KOPT-K1 (cell line): ENCODE measurements at regions not wholly inside any gene's neighbourhood (a gene's known extent, or its start where the extent isn't known, plus 50 kb on each side); places are given as distances from the start of the nearest gene placed in this dataset.
"Not testable (repeated sequence)": the region's sequence is repeated elsewhere in the genome, so short reads cannot be mapped to it uniquely, and the experiment has no call there.

ENCODE experiments used
- H3K27ac ChIP-seq: fragments of 200-600 bp; sonication (generic); 2 replicates; pipeline ENCODE4 v1.5.1; 2016; ENCODE audit warnings: antibody characterized with exemption, mild to moderate bottlenecking, low read depth, low read length; ENCODE audit not compliant: poor library complexity, severe bottlenecking
- H3K36me3 ChIP-seq: fragments of 200-600 bp; sonication (generic); 2 replicates; pipeline ENCODE4 v1.5.1; 2017; ENCODE audit warnings: antibody characterized with exemption, mild to moderate bottlenecking, low read length, moderate library complexity; ENCODE audit not compliant: insufficient read depth
- H3K9me3 ChIP-seq: fragments of 200-600 bp; sonication (generic); 2 replicates; pipeline ENCODE4 v1.5.1; 2017; ENCODE audit warnings: antibody characterized with exemption, low read length, mild to moderate bottlenecking; ENCODE audit not compliant: insufficient read depth, poor library complexity, severe bottlenecking

DNA sequence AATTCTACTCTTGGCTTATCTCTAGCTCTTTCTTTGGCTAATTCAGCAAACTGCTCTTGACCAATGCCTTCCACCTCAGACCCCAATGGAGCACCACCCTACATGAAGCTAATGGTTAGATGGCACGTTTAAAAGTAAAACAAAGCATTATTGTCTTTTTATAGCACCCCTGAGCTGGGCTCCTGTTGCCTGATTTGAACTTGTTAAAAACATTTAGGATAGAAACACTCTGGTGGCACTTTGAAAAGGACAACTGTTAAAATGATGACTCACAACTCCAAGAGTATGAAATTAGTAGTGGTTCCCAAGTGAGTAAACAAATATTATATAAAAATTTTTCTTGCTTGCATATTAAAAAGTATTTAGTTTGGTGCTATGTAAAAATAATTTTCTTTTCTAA lies 299.6 kb upstream of the DCN start:
- Histone ChIP-seq H3K9me3 (no peaks in the 10 kb centered on the region), H3K27ac (no peak overlapping the region), H3K36me3 (no peaks in the 10 kb centered on the region)

- Histone ChIP-seq H3K9me3 (no peaks in the 10 kb centered on the region), H3K27ac (no peak overlapping the region), H3K36me3 (no peaks in the 10 kb centered on the region)
Observed at GRCh38 chr12:91478500-91478899, 295.9 kb upstream of the DCN start.

DNA sequence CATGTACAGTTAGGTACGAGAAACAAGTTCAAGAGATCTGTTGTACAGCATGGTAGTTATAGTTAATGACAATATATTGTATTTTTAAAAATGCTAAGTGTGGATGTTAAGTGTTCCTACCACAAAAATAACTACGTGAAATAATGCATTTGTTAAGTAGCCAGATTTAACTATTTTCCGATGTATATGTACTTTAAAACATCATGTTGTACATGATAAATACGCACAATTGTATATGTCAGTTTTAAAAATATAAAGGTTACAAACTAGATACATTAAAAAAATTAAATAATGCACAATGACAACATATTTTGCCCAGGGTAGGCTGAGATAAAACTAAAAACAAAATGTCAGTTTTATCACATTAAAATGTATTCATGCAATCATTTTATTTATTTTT lies 285.1 kb upstream of the DCN start:
- H3K9me3 ChIP-seq, result no peaks in the 10 kb centered on the region
- H3K27ac ChIP-seq, result no peak overlapping the region
- H3K36me3 ChIP-seq, result no peaks in the 10 kb centered on the region

GRCh38 chr12:91461061-91461460 lies 278.4 kb upstream of the DCN start:
- no peak overlapping the region for H3K27ac ChIP-seq
- no peaks in the 10 kb centered on the region for H3K36me3 ChIP-seq
- no peaks in the 10 kb centered on the region for H3K9me3 ChIP-seq

DNA sequence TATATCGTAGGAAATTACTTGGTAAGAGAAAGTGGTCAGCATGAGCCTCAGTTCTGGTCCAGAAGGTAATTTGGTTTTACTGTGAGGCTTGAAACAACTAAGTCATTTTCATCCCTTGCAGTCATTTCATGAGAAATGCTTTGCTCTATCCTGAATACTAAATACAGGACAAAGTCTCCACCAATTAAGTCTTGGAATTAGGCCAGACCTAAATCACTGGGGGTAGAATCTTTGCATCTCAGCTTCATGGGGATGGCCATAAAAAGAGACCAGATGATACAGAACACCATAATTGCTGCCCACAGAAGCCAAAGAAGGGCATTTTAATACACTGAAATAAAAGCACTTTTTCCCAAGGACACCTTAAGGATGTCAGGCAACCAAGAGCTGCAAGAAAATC lies 277.9 kb upstream of the DCN start:
- no peak overlapping the region for H3K27ac ChIP-seq
- H3K36me3 ChIP-seq, result no peaks in the 10 kb centered on the region
- H3K9me3 ChIP-seq, result no peaks in the 10 kb centered on the region

- Histone ChIP-seq H3K27ac (no peak overlapping the region), H3K9me3 (peaks cover 7% of the 10 kb centered on the region), H3K36me3 (no peaks in the 10 kb centered on the region)
Observed at GRCh38 chr12:91455321-91455720, 272.7 kb upstream of the DCN start.

GRCh38 chr12:91454179-91454578 lies 271.6 kb upstream of the DCN start:
- Histone ChIP-seq H3K9me3 (peaks cover 7% of the 10 kb centered on the region), H3K36me3 (no peaks in the 10 kb centered on the region), H3K27ac (no peak overlapping the region)

- not testable (repeated sequence) for H3K9me3 ChIP-seq, H3K36me3 ChIP-seq, H3K27ac ChIP-seq
Observed at GRCh38 chr12:91452464-91452863, 269.8 kb upstream of the DCN start.

GRCh38 chr12:91441993-91442952 lies 259.7 kb upstream of the DCN start:
- Histone ChIP-seq H3K9me3 (no peaks in the 10 kb centered on the region), H3K27ac (no peak overlapping the region), H3K36me3 (no peaks in the 10 kb centered on the region)

- H3K27ac ChIP-seq, result no peak overlapping the region
- H3K36me3 ChIP-seq, result no peaks in the 10 kb centered on the region
- H3K9me3 ChIP-seq, result no peaks in the 10 kb centered on the region
Observed at GRCh38 chr12:91441246-91441645, 258.6 kb upstream of the DCN start.

DNA sequence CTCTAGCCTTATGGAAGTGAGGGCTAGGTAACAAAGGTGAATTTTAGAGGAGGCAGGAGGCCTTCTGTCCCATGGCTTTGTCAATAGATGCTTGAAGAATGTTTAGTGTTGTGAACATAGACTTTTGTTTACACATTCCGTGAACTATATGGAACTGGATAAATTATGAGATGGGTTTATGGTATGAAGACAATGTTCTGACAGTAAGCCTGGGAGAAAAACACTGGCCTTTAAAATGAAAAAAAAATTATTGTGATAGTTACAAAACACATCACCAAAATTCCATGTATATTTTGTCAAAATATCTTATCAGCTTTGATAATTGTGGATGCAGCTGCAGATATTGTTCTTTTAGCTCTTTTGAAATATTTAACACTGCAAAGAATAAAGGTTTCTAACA lies 251.5 kb upstream of the DCN start:
- no peaks in the 10 kb centered on the region for H3K9me3 ChIP-seq
- no peaks in the 10 kb centered on the region for H3K36me3 ChIP-seq
- no peak overlapping the region for H3K27ac ChIP-seq

DNA sequence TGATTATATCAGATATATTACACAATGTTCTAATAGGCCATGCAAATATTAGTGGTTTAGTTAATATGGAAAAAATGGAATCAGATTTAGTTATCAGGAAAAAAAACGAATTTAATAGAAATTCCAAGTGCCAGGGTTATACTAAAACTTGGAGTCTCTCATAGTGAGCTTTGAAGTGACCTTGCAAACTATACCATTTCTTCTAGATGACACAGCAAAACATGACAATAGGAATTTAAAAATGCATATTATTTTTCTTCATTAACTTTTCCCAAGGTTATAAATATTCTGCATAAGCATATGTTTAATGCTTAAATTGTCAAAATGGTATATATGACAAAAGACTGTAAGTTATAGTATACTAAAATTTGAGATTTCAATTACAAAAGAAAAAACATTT lies 250.1 kb upstream of the DCN start:
- no peak overlapping the region for H3K27ac ChIP-seq
- no peaks in the 10 kb centered on the region for H3K9me3 ChIP-seq
- H3K36me3 ChIP-seq, result no peaks in the 10 kb centered on the region

DNA sequence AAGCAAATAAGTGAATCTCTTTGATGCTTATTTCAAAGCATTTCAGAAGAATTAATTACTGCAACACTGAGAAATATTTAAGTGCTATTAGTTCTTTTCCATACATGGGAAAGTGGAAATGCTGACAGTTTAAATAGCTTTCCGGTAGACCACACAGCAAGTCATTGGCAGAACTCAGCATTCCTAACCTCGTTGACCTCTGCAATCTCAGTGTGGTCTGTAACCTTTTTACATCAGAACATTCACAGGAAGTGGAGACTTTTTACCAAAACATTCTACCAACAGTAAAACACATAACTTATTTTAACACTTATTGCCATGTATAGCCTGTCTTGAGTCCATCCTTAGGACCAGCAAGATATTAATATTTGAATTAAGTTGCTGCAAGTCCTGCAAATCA lies 249.5 kb upstream of the DCN start:
- Histone ChIP-seq H3K36me3 (no peaks in the 10 kb centered on the region), H3K9me3 (no peaks in the 10 kb centered on the region), H3K27ac (no peak overlapping the region)

DNA sequence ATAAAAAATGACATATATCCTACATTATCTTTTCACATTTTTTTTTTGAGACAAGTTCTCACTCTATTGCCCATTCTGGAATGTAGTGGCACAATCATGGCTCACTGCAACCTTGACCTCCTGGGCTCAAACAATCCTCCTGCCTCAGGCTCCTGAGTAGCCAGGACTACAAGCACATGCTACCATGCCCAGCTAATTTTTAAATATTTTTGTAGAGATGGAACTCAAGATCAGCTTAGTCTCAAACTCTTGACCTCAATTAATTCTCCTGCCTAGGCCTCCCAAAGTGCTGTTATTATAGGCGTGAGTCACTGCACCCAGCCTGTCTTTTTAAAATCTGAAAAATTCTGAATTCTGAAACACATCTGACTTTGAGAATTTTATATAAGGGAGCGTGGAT lies 241.9 kb upstream of the DCN start:
- no peaks in the 10 kb centered on the region for H3K36me3 ChIP-seq

DNA sequence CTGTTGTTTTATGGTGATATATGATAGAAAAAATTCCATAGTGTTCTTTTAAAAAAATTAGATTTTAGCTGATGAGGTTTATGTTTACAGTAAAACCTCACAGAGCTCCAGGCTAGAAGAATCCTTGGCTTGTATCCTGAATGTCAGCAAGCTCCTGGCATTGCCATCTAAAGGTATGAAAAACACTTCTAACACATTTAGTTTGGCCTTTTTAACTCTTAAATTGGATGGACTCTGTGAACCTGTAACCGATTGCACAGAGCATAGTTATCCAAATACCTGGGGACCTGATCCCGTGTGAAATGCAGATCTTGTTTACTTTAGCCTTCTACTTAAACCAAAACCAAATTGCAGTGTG lies 241.1 kb upstream of the DCN start:
- Histone ChIP-seq H3K27ac (no peak overlapping the region), H3K36me3 (no peaks in the 10 kb centered on the region), H3K9me3 (no peaks in the 10 kb centered on the region)

More for the DNA sequence above, 241.9 kb upstream of the DCN start:
- Histone ChIP-seq H3K9me3 (no peaks in the 10 kb centered on the region), H3K27ac (no peak overlapping the region)
